Activated naive CD8-positive, alpha-beta T cell (primary cell): ENCODE measurements at regions not wholly inside any gene's neighbourhood (a gene's known extent, or its start where the extent isn't known, plus 50 kb on each side); places are given as distances from the start of the nearest gene placed in this dataset.

Experiments
- H3K27ac Mint-ChIP-seq: one replicate; pipeline ENCODE4 v1.8.0; 2021; ENCODE audit warnings: mixed read lengths
- H3K27me3 Mint-ChIP-seq: one replicate; pipeline ENCODE4 v1.8.0; 2021; ENCODE audit warnings: mixed read lengths
- H3K36me3 Mint-ChIP-seq: one replicate; pipeline ENCODE4 v1.8.0; 2021; ENCODE audit warnings: mixed read lengths
- H3K4me1 Mint-ChIP-seq: one replicate; pipeline ENCODE4 v1.8.0; 2021; ENCODE audit warnings: low read depth, mixed read lengths
- H3K4me3 Mint-ChIP-seq: one replicate; pipeline ENCODE4 v1.8.0; 2021; ENCODE audit warnings: mild to moderate bottlenecking, mixed read lengths
- H3K9me3 Mint-ChIP-seq: one replicate; pipeline ENCODE4 v1.8.0; 2021; ENCODE audit warnings: low read depth, mixed read lengths

DNA sequence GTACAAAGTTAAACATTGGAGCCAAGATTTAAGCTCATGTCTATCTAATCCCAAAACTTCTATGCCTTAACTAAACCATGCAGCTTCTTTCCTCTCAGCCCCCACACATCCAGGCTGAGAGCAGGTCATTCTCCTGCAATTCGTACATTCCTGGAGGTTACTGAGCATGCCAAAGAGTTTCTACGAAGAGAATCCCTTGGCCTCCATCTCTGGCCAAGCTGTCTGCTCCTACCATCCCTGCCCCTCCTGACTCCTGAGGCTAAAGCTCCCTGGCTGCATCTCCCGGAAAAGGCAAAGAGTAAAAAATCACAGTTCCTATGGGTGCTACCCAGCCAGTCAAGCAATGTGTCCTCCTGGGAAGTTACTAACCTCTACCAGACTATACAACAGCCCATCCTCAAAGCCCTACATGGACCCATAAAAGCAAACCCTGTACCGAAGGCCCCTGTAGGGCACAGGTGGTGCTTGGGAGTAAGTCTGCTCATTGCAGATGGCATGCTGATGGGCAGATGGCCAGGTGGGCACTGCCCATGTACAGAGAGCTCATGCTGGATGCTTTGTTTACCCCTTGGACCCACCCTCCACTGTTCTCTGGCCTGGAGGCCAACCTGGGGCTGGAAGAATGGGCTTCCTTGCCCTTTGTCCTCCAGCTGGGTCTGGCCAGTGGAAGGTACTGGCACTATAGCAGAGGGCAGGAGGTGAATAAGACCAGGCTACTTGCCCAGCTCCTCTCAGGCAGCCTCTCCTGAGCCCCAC is 99.5 kb downstream of the TTC32 start:
- Mint-ChIP-seq H3K27me3 (peaks cover 3% of the 10 kb centered on the region), H3K9me3 (no peaks in the 10 kb centered on the region), H3K4me1 (no peaks in the 10 kb centered on the region), H3K27ac (no peak overlapping the region), H3K36me3 (no peaks in the 10 kb centered on the region), H3K4me3 (no peak overlapping the region)

GRCh38 chr2:19801367-19802080 is 100.3 kb downstream of the TTC32 start:
- no peaks in the 10 kb centered on the region for H3K36me3 Mint-ChIP-seq
- peaks cover 5% of the 10 kb centered on the region for H3K27me3 Mint-ChIP-seq
- H3K4me3 Mint-ChIP-seq = no peak overlapping the region
- H3K27ac Mint-ChIP-seq = no peak overlapping the region
- H3K9me3 Mint-ChIP-seq = no peaks in the 10 kb centered on the region
- no peaks in the 10 kb centered on the region for H3K4me1 Mint-ChIP-seq

GRCh38 chr2:19800796-19801195 is 101.0 kb downstream of the TTC32 start:
- H3K36me3 Mint-ChIP-seq = no peaks in the 10 kb centered on the region
- peaks cover 4% of the 10 kb centered on the region for H3K27me3 Mint-ChIP-seq
- no peaks in the 10 kb centered on the region for H3K4me1 Mint-ChIP-seq
- no peak overlapping the region for H3K27ac Mint-ChIP-seq
- H3K4me3 Mint-ChIP-seq = no peak overlapping the region
- no peaks in the 10 kb centered on the region for H3K9me3 Mint-ChIP-seq

DNA sequence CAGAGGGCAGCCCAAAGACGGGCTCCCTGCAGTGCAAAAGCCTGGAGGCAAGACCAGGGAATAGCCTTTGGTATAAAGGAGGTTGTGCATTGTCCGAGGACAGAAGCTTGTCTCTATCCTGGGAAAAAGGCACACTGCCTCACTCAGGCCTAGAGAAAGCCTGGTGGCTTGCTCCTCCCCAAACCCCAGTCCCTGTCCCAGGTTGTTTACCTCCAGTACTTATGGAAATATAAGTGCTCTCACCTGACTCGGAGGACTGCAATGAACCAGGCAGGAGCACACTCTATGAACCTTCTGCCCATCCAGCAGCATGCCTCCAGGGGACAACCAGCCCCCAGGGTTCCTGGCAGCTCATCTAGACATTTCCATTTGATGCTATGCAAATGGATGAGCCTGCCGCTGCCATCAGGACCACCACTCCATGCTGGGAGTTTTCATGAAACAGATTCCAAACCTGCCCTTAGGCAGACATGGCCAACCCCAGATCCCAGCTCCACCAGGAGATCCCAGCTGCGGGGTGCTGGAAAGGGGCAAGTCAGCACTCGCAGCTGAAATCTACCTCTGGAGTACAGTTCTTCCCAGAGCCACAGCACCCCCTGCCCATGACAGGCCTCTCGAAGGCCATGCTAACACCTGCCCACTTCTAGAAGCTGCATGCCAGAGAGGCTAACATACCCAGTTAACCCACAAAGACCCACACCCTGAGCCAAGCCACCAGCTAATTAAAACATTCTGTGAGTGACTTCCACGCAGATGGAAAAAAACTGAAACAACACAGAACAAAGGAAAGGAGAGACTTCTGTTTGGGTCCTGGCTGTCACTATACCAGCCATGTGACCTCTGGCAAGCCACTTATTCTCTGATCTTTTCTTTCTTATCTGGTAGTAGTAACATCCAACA is 101.7 kb downstream of the TTC32 start:
- Mint-ChIP-seq H3K27ac (no peak overlapping the region), H3K4me1 (no peaks in the 10 kb centered on the region), H3K27me3 (peaks cover 4% of the 10 kb centered on the region), H3K9me3 (no peaks in the 10 kb centered on the region), H3K36me3 (no peaks in the 10 kb centered on the region), H3K4me3 (no peak overlapping the region)

- no peaks in the 10 kb centered on the region for H3K36me3 Mint-ChIP-seq
- no peak overlapping the region for H3K4me3 Mint-ChIP-seq
- H3K27me3 Mint-ChIP-seq = peaks cover 2% of the 10 kb centered on the region
- no peak overlapping the region for H3K27ac Mint-ChIP-seq
- no peaks in the 10 kb centered on the region for H3K4me1 Mint-ChIP-seq
- no peaks in the 10 kb centered on the region for H3K9me3 Mint-ChIP-seq
Observed at GRCh38 chr2:19797871-19798270, 103.9 kb downstream of the TTC32 start.

DNA sequence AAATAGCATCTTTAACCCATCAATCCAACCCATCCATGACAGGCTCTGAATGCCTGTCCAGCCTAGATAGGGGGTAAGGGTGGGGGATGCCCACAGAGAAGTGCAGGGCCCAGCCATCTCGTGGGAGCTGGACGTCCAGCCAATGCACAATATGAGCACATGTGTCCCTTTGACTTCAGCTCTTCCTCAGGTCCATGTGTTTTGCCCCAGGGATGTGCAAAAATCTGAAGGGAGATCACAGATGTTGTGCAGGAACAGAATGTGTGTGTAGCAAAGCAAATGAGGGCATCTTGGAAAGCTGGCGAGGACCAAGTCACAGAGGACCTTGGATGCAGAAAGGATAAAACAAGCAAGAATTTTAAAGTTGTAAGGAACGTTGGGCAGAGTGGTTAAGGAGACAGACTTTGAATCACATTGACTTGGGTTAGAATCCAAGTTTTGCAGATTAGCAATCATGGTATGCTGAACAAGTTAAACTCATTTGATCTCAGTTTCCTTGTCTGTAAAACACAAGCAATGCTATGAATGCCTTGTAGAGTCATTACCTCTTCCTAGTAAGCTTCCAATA is 104.5 kb downstream of the TTC32 start:
- Mint-ChIP-seq H3K27ac (no peak overlapping the region), H3K4me3 (no peak overlapping the region), H3K9me3 (no peaks in the 10 kb centered on the region), H3K36me3 (no peaks in the 10 kb centered on the region), H3K27me3 (peaks cover 2% of the 10 kb centered on the region), H3K4me1 (no peaks in the 10 kb centered on the region)

DNA sequence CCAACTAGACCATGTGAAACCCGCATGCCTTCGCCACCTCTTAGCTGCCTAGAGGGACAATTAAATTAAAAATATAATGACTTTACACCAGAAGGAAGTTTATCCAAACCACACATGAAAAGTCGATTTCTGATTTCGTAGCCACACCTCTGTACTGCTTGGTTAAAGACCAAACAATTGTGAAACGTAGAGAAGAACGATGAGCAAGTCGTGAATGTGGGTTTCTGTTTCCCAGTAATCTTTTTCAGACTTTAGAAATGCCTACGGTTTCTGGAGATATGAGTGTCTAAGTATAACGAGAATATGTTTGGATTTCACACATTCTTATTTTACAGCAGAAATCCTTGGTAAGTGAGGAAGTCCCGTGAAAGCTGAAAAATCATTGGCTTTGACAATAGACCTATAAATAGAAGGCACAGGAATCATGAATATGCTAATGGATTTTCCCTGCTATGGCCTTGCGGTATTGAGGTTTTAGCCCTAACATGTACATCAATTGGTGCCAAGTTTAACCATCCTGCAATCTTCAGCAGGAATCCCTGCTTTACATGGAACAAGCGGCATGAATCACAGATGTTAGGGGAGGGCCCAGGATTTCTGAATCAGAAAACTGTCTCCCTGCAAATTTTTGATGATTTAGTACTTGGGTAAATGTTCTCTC is 105.6 kb downstream of the TTC32 start:
- Mint-ChIP-seq H3K27ac (no peak overlapping the region), H3K36me3 (no peaks in the 10 kb centered on the region), H3K4me3 (no peak overlapping the region)

DNA sequence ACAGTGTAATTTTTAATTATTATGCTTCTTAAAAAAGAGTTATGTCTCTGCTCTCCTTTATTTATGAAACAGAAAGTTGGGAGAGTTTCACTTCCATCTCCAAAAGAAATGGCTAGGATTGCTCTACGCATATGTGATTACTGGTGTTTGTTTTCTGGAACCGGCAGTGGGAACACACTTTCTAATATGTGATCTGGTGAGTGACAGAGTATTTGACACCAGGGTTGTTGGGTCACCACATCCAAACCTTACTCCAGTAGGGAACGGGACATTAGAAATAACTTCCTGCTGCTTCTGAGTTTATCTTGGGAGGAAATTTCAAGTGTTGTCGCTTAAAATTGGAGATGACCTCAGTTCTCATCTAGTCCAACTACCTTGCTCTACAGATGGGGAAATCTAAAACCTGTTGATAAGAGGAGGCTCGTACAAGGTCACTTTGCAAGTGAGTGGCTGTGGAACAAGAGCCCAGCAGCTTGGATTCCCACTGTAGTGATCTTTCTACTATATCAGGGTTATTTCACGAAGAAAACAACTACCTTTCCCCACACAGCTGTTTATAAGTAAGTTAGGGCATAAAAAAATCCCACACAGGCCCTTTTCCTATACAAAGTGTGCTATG is 108.5 kb downstream of the TTC32 start:
- peaks cover 2% of the 10 kb centered on the region for H3K27me3 Mint-ChIP-seq
- H3K4me1 Mint-ChIP-seq = no peaks in the 10 kb centered on the region
- no peaks in the 10 kb centered on the region for H3K36me3 Mint-ChIP-seq

More for the DNA sequence above, 105.6 kb downstream of the TTC32 start:
- Mint-ChIP-seq H3K4me1 (no peaks in the 10 kb centered on the region), H3K27me3 (peaks cover 2% of the 10 kb centered on the region), H3K9me3 (no peaks in the 10 kb centered on the region)

DNA sequence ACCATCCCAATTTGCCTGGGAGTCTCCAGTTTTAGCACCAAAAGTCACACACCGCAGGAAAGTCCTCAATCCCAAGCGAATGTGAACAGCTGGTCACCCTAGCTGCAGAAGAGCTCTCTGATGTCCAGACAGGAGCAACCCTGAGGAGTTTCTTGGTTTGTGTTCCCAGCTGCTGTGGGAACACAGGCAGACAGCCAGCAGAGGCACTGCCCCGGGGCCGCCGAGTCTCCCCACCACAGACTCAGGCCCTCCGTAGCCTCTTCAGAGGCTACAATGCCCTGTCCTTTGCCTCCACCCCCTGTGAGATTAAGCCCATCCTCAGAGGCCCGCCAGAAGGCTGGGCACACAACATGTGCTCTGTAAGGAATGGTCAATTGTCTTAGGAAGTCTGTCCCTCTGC is 111.5 kb downstream of the TTC32 start:
- Mint-ChIP-seq H3K4me3 (no peak overlapping the region), H3K9me3 (no peaks in the 10 kb centered on the region), H3K4me1 (no peaks in the 10 kb centered on the region), H3K36me3 (no peaks in the 10 kb centered on the region), H3K27me3 (peaks cover 2% of the 10 kb centered on the region), H3K27ac (no peak overlapping the region)

More for the DNA sequence above, 108.5 kb downstream of the TTC32 start:
- Mint-ChIP-seq H3K9me3 (no peaks in the 10 kb centered on the region), H3K27ac (no peak overlapping the region), H3K4me3 (no peak overlapping the region)

DNA sequence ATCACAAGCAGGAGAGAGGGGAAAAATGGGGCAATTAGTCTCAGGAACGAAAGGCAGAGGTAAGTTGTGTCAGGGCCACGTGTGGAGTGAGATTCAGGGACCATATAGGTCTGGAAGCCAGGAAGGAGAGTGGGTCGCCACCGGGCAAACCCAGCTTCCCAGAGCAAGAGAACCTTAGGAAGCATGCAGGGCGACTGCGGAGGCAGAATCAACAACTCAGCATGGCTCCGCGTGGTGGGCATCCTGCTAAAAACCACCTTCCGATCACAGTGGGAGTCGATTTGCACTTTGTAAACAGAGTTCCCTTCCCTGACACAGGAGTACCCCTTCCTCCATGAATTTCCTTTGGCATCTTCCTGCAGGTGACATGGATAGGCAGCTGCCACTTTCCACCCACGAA is 114.6 kb downstream of the TTC32 start:
- H3K27ac Mint-ChIP-seq = no peak overlapping the region

DNA sequence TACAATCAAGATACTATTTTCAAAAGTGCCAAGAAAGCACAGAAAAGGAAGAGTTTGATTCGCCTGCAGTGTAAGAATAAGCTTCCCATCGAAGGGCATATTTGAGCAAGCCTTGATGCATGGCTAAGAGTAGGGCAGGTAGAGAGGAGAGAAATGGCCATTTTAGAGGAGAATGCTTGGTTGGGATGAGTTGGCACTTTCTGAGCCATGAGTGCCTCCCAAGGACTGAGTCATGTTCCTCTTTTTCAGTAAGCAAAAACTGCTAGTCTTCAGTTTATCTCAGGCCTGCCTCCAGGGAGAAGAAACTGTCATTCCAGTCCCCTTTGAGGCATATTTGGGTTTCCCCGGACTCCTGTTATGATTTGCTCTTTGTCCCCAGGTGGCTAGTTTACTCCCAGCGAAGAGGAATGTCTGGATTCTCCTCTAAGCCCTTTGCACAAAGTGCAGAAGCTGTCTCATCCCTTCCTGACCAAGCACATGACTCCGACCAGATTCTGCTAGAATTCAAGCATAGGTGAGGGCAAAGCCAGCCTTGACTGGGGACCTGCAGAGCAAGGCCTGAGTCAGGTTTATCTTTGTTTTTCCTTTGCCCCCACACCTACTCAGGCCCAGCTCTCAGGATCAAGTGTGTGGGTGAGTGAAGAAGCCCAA is 115.2 kb downstream of the TTC32 start:
- no peaks in the 10 kb centered on the region for H3K36me3 Mint-ChIP-seq
- peaks cover 2% of the 10 kb centered on the region for H3K27me3 Mint-ChIP-seq
- H3K27ac Mint-ChIP-seq = no peak overlapping the region
- H3K4me1 Mint-ChIP-seq = no peaks in the 10 kb centered on the region
- H3K4me3 Mint-ChIP-seq = no peak overlapping the region
- H3K9me3 Mint-ChIP-seq = no peaks in the 10 kb centered on the region

More for the DNA sequence above, 114.6 kb downstream of the TTC32 start:
- Mint-ChIP-seq H3K4me3 (no peak overlapping the region), H3K9me3 (no peaks in the 10 kb centered on the region), H3K36me3 (no peaks in the 10 kb centered on the region), H3K4me1 (no peaks in the 10 kb centered on the region), H3K27me3 (peaks cover 2% of the 10 kb centered on the region)

DNA sequence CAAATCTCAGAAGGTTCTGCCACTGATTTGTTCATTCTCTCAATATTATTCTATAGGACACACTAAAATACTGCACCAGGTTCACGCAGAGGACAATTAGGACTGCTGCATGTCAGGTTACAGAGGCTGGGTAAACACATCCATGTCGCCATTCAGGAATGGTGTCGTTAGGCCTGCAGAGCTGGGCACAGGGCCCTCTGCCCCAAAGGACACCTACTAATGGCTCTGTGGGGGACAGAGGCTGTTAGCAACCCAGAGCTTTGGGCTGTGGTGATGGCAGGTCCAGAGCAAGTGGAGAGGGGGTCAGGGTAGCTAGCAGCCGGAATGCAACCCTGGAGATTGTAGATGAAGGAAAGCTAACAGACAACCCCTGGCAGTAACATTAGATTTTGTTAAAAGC is 115.9 kb downstream of the TTC32 start:
- Mint-ChIP-seq H3K27me3 (peaks cover 4% of the 10 kb centered on the region), H3K4me3 (no peak overlapping the region), H3K27ac (no peak overlapping the region), H3K9me3 (no peaks in the 10 kb centered on the region), H3K36me3 (no peaks in the 10 kb centered on the region), H3K4me1 (no peaks in the 10 kb centered on the region)

GRCh38 chr2:19785447-19785846 is 116.3 kb downstream of the TTC32 start:
- Mint-ChIP-seq H3K4me3 (no peak overlapping the region), H3K27ac (no peak overlapping the region), H3K9me3 (no peaks in the 10 kb centered on the region), H3K36me3 (no peaks in the 10 kb centered on the region), H3K4me1 (no peaks in the 10 kb centered on the region), H3K27me3 (peaks cover 4% of the 10 kb centered on the region)
